HepG2 (cell line): ENCODE measurements at regions not wholly inside any gene's neighbourhood (a gene's known extent, or its start where the extent isn't known, plus 50 kb on each side); places are given as distances from the start of the nearest gene placed in this dataset.

Source experiments
- ATAC-seq: fragments of 200-7000 bp; cut with Tn5 transposase; 3 replicates; pipeline ENCODE4 v1.9.1; 2020; ENCODE audit warnings: mild to moderate bottlenecking, moderate library complexity
- BruUV-seq: library from RNA; stranded (reverse); fragments of 400-500 nt; replicated peaks from 2 replicates; lab custom pipeline; 2021; lab: Mats Ljungman, UMichigan
- CTCF ChIA-PET: fragments of 300-600 bp; formaldehyde crosslinking; extraction: SDS; loops from one replicate; lab custom pipeline; 2021; ENCODE audit warnings: low total read pairs, inconsistent platforms, low intra/inter-chr PET ratio; lab: Yijun Ruan, JAX
- POLR2A ChIA-PET: fragments of 350-600 bp; sonication (Branson Sonifier 250); formaldehyde crosslinking; loops from one replicate; lab custom pipeline; 2020; ENCODE audit warnings: antibody characterized with exemption, inconsistent platforms; lab: Yijun Ruan, JAX
- DNase-seq: peaks from one replicate; pipeline ENCODE4 v3.0.0-alpha.2; 2015; ENCODE audit warnings: low spot score
- FAIRE-seq: peaks from 3 replicates; lab custom pipeline; 2011; peaks lifted over from hg19 to GRCh38; lab: Jason Lieb, UNC
- H2AFZ ChIP-seq: one replicate; pipeline ENCODE4 v1.6.1; 2011; ENCODE audit warnings: low read length, inconsistent platforms
- H3K27ac ChIP-seq: fragments of 300-600 bp; 3 replicates; pipeline ENCODE4 v1.8.0; 2011; ENCODE audit warnings: mixed run types, mild to moderate bottlenecking, mixed read lengths, low read length, inconsistent platforms; ENCODE audit not compliant: insufficient read depth; ENCODE audit errors: extremely low read length
- H3K27me3 ChIP-seq, 2 experiments: fragments of 200-600 bp in 1 of 2; 2 replicates in 1 of 2; 3 replicates in 1 of 2; pipeline versions ENCODE4 v1.6.0 to v1.8.0; 2011; ENCODE audit warnings: low read length in 2 of 2, mild to moderate bottlenecking in 2 of 2, moderate library complexity in 2 of 2, inconsistent platforms in 1 of 2; ENCODE audit not compliant: insufficient read depth in 2 of 2, control insufficient read depth in 1 of 2
- H3K36me3 ChIP-seq, 2 experiments: fragments of 200-600 bp in 1 of 2; replicated peaks in 1 of 2; 2 replicates in 1 of 2; 3 replicates in 1 of 2; pipeline versions ENCODE4 v1.5.1 to v1.8.0; 2011; ENCODE audit warnings: low read length in 2 of 2, inconsistent platforms in 1 of 2; ENCODE audit not compliant: insufficient read depth in 2 of 2, control insufficient read depth in 1 of 2
- H3K4me1 ChIP-seq: 2 replicates; pipeline ENCODE4 v1.5.1; 2012; ENCODE audit warnings: low read length, inconsistent platforms; ENCODE audit not compliant: insufficient read depth
- H3K4me2 ChIP-seq: 2 replicates; pipeline ENCODE4 v1.6.0; 2011; ENCODE audit warnings: low read depth, low read length, inconsistent platforms
- H3K4me3 ChIP-seq, 3 experiments: fragments of 200-600 bp in 1 of 3; sonication (generic), shearing (Covaris generic) in 1 of 3; replicated peaks in 1 of 3; 2 replicates each; pipeline ENCODE4 v1.5.1; 2011 to 2016; ENCODE audit warnings: low read length in 3 of 3, inconsistent platforms in 2 of 3, low read depth in 2 of 3, mild to moderate bottlenecking in 2 of 3, control low read depth in 1 of 3, mixed read lengths in 1 of 3; ENCODE audit not compliant: insufficient read depth in 1 of 3
- H3K79me2 ChIP-seq: one replicate; pipeline ENCODE4 v1.6.1; 2011; ENCODE audit warnings: low read length, inconsistent platforms; ENCODE audit not compliant: insufficient read depth
- H3K9ac ChIP-seq: 2 replicates; pipeline ENCODE4 v1.6.0; 2011; ENCODE audit warnings: mild to moderate bottlenecking, low read depth, low read length, inconsistent platforms; ENCODE audit not compliant: insufficient read depth
- H3K9me3 ChIP-seq: 2 replicates; pipeline ENCODE4 v1.5.1; 2012; ENCODE audit warnings: mild to moderate bottlenecking, low read length
- H4K20me1 ChIP-seq: 2 replicates; pipeline ENCODE4 v1.6.0; 2011; ENCODE audit warnings: inconsistent platforms, mild to moderate bottlenecking, low read length, moderate library complexity; ENCODE audit not compliant: insufficient read depth
- MED13 ChIP-seq: sonication (generic); formaldehyde crosslinking; IDR thresholded peaks from 2 replicates; pipeline ENCODE4 v1.5.0; 2020; ENCODE audit warnings: missing genetic modification reagents
- MNT ChIP-seq: fragments of 450-650 bp; IDR thresholded peaks from 2 replicates; pipeline ENCODE4 v1.6.1; 2016
- ZNF678 ChIP-seq: sonication (generic); formaldehyde crosslinking; IDR thresholded peaks from 2 replicates; pipeline ENCODE4 v1.4.0; 2020; ENCODE audit warnings: mild to moderate bottlenecking, missing genetic modification reagents
- WGBS: methylation state at CpG from one replicate; pipeline ENCODE4 v1.1.6; 2017; ENCODE audit warnings: low lambda C conversion rate; 5-methylcytosine and 5-hydroxymethylcytosine counted together
- in situ Hi-C: cut with HindIII; loops from 2 replicates; pipeline ENCODE4 v1.10.0; 2017; ENCODE audit warnings: low pct_unique_long_range_greater_than_20kb; ENCODE audit not compliant: extremely low pct_ligation_motif_present
- intact Hi-C: fragments of 100-400 bp; cut with micrococcal nuclease; formaldehyde crosslinking; loops from one replicate; pipeline ENCODE4 v1.10.0; 2022; ENCODE audit not compliant: unreplicated experiment

DNA sequence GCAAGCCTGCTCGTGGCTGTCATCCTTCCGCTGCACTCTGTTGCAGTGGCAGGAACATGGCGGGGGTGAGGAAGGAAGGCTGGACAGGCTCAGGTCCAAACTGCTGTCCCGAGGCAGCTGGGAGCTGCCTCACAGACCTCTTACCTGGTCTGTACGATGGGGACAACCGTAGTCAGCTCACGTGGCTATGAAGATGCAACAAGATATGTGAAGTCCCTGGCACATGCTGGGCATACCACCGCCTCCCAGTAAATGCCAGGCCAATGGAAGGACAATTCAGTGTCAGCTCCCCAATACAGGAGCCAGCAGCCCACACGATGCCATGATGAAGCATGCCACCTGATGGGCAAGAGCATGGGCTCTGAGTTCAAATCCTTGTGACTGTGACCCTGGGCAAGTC, 344.4 kb downstream of the CYRIA start:
- no TSS peak for BruUV-seq
- H3K4me3 ChIP-seq: no peak overlapping the region
- ATAC-seq (no peak), DNase-seq (no peak), FAIRE-seq (no peak)
- no peaks in the 10 kb centered on the region for H3K79me2 ChIP-seq
- in situ Hi-C loops (no loop called here), intact Hi-C loops (no loop called here)
- H3K27me3 ChIP-seq: peaks cover 0 to 6% of the 10 kb centered on the region in 2 experiments; a peak in 1 of 5 replicates
- no peaks in the 10 kb centered on the region for H3K4me1 ChIP-seq
- WGBS: 57% methylated on average over 8 of the region's 9 CpGs
- no peaks in the 10 kb centered on the region for H4K20me1 ChIP-seq
- no peak overlapping the region for H3K27ac ChIP-seq
- POLR2A ChIA-PET: no interaction called here
- H3K9ac ChIP-seq: no peak overlapping the region
- CTCF ChIA-PET: no interaction called here
- no peak overlapping the region for H3K4me2 ChIP-seq
- H2AFZ ChIP-seq: no peak overlapping the region
- no peaks in the 10 kb centered on the region for H3K9me3 ChIP-seq
- H3K36me3 ChIP-seq: no peaks in the 10 kb centered on the region
- 0 out of 2 replicates have a peak, but pooled peaks have one; percentile 18 for TF ChIP-seq MNT
- no peak for TF ChIP-seq MED13 (CRISPR knock-in tag)

DNA sequence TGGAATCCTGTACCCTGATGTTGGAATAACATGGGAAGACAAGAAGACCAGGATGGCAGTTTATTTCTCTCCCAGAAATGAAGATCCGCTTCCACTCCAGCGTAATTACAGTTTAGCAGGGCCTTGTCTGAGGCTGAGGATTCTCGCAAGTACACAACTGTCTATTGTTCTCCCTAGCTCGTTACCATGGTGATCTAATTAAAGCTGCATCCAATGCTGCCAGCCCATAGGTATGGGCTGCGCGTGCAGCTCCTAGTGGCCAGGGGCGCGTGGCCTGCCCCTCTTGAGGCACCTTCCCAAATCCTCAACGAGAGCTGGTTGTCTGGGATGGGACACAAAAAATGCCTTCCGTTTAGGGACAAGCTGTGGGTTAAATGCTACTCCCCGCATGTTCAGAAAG, 344.9 kb downstream of the CYRIA start:
- POLR2A ChIA-PET: no interaction called here

More for the DNA sequence above, 344.9 kb downstream of the CYRIA start:
- ATAC-seq (no peak), DNase-seq (no peak), FAIRE-seq (no peak)
- no peaks in the 10 kb centered on the region for H3K36me3 ChIP-seq
- in situ Hi-C loops: no loop called here
- CTCF ChIA-PET: no interaction called here
- no peak overlapping the region for H3K9ac ChIP-seq
- H3K4me3 ChIP-seq: no peak overlapping the region
- no peak overlapping the region for H3K27ac ChIP-seq
- H2AFZ ChIP-seq: no peak overlapping the region
- H3K9me3 ChIP-seq: no peaks in the 10 kb centered on the region
- no peaks in the 10 kb centered on the region for H4K20me1 ChIP-seq
- TF ChIP-seq ZNF678 (CRISPR knock-in tag): no peak
- H3K79me2 ChIP-seq: no peaks in the 10 kb centered on the region
- BruUV-seq: no TSS peak
- H3K4me1 ChIP-seq: no peaks in the 10 kb centered on the region
- H3K27me3 ChIP-seq: peaks cover 0 to 6% of the 10 kb centered on the region in 2 experiments; a peak in 1 of 5 replicates
- no peak overlapping the region for H3K4me2 ChIP-seq
- WGBS: 75% methylated on average over 11 of the region's 11 CpGs
- intact Hi-C loops: no loop called here
